Parathyroid adenoma (tissue), 2 donors: ENCODE measurements at regions not wholly inside any gene's neighbourhood (a gene's known extent, or its start where the extent isn't known, plus 50 kb on each side); places are given as distances from the start of the nearest gene placed in this dataset.

Experiments
- H2AFZ ChIP-seq: fragments of 300-600 bp; sonication (generic); one replicate; pipeline ENCODE4 v1.7.0; 2017; ENCODE audit warnings: antibody characterized with exemption, mild to moderate bottlenecking
- H3K27ac ChIP-seq: fragments of 300-600 bp; sonication (generic); one replicate; pipeline ENCODE4 v1.7.0; 2017
- H3K27me3 ChIP-seq: fragments of 300-600 bp; sonication (generic); one replicate; pipeline ENCODE4 v1.7.0; 2017; ENCODE audit warnings: low read length; ENCODE audit not compliant: control insufficient read depth, insufficient read depth
- H3K36me3 ChIP-seq: fragments of 300-600 bp; sonication (generic); one replicate; pipeline ENCODE4 v1.7.0; 2017; ENCODE audit warnings: low read length; ENCODE audit not compliant: control insufficient read depth, insufficient read depth
- H3K4me1 ChIP-seq: fragments of 300-600 bp; sonication (generic); one replicate; pipeline ENCODE4 v1.7.0; 2017; ENCODE audit warnings: control low read depth
- H3K4me2 ChIP-seq: fragments of 300-600 bp; sonication (generic); one replicate; pipeline ENCODE4 v1.7.0; 2017; ENCODE audit warnings: low read length
- H3K4me3 ChIP-seq: fragments of 300-600 bp; sonication (generic); one replicate; pipeline ENCODE4 v1.7.0; 2017; ENCODE audit warnings: low read depth, low read length
- H3K79me2 ChIP-seq: fragments of 300-600 bp; sonication (generic); one replicate; pipeline ENCODE4 v1.7.0; 2017; ENCODE audit warnings: control low read depth
- H3K9ac ChIP-seq: fragments of 300-600 bp; sonication (generic); one replicate; pipeline ENCODE4 v1.7.0; 2017; ENCODE audit warnings: mild to moderate bottlenecking
- H3K9me3 ChIP-seq: fragments of 300-600 bp; sonication (generic); one replicate; pipeline ENCODE4 v1.7.0; 2017; ENCODE audit warnings: low read length; ENCODE audit not compliant: control insufficient read depth
- CTCF ChIP-seq: fragments of 300-600 bp; sonication (generic); IDR thresholded peaks from one replicate; pipeline ENCODE4 v1.7.0; 2017; ENCODE audit warnings: antibody characterized with exemption, mild to moderate bottlenecking
- donor health status: primary hyperparathyroidism.

- H3K9me3 ChIP-seq = no peaks in the 10 kb centered on the region
- H3K9ac ChIP-seq = no peak overlapping the region
- H3K4me3 ChIP-seq = no peak overlapping the region
- no peak for TF ChIP-seq CTCF
- no peaks in the 10 kb centered on the region for H3K4me1 ChIP-seq
- H3K27ac ChIP-seq = no peak overlapping the region
- H3K27me3 ChIP-seq = no peaks in the 10 kb centered on the region
- no peak overlapping the region for H2AFZ ChIP-seq
- H3K4me2 ChIP-seq = no peak overlapping the region
- no peaks in the 10 kb centered on the region for H3K36me3 ChIP-seq
- H3K79me2 ChIP-seq = no peaks in the 10 kb centered on the region
Observed at GRCh38 chr14:41016213-41016612, 590.5 kb upstream of the LRFN5 start.

GRCh38 chr14:41000350-41000749 lies 606.3 kb upstream of the LRFN5 start:
- TF ChIP-seq CTCF = no peak
- Histone ChIP-seq H3K4me3 (no peak overlapping the region), H3K9me3 (no peaks in the 10 kb centered on the region), H3K4me2 (no peak overlapping the region), H3K79me2 (no peaks in the 10 kb centered on the region), H3K36me3 (no peaks in the 10 kb centered on the region), H2AFZ (no peak overlapping the region), H3K4me1 (no peaks in the 10 kb centered on the region), H3K9ac (no peak overlapping the region), H3K27ac (no peak overlapping the region), H3K27me3 (no peaks in the 10 kb centered on the region)

- H3K4me1 ChIP-seq = no peaks in the 10 kb centered on the region
- TF ChIP-seq CTCF = no peak
- H3K27ac ChIP-seq = no peak overlapping the region
- H3K36me3 ChIP-seq = no peaks in the 10 kb centered on the region
- H2AFZ ChIP-seq = no peak overlapping the region
- H3K9me3 ChIP-seq = no peaks in the 10 kb centered on the region
- H3K27me3 ChIP-seq = no peaks in the 10 kb centered on the region
- H3K4me2 ChIP-seq = no peak overlapping the region
- H3K4me3 ChIP-seq = no peak overlapping the region
- H3K9ac ChIP-seq = no peak overlapping the region
- no peaks in the 10 kb centered on the region for H3K79me2 ChIP-seq
Observed at GRCh38 chr14:40989260-40989659, 617.4 kb upstream of the LRFN5 start.

- H2AFZ ChIP-seq = no peak overlapping the region
- no peaks in the 10 kb centered on the region for H3K27me3 ChIP-seq
- H3K4me1 ChIP-seq = no peaks in the 10 kb centered on the region
- no peak overlapping the region for H3K27ac ChIP-seq
- TF ChIP-seq CTCF = no peak
- no peak overlapping the region for H3K4me3 ChIP-seq
- H3K4me2 ChIP-seq = no peak overlapping the region
- H3K36me3 ChIP-seq = no peaks in the 10 kb centered on the region
- H3K79me2 ChIP-seq = no peaks in the 10 kb centered on the region
- no peaks in the 10 kb centered on the region for H3K9me3 ChIP-seq
- no peak overlapping the region for H3K9ac ChIP-seq
Observed at GRCh38 chr14:40987481-40987880, 619.2 kb upstream of the LRFN5 start.

- no peak overlapping the region for H3K4me3 ChIP-seq
- H3K27ac ChIP-seq = no peak overlapping the region
- no peak overlapping the region for H2AFZ ChIP-seq
- no peak overlapping the region for H3K9ac ChIP-seq
- H3K9me3 ChIP-seq = no peaks in the 10 kb centered on the region
- no peaks in the 10 kb centered on the region for H3K27me3 ChIP-seq
- TF ChIP-seq CTCF = no peak
- H3K4me2 ChIP-seq = no peak overlapping the region
- H3K79me2 ChIP-seq = no peaks in the 10 kb centered on the region
- no peaks in the 10 kb centered on the region for H3K36me3 ChIP-seq
- no peaks in the 10 kb centered on the region for H3K4me1 ChIP-seq
Observed at GRCh38 chr14:40986655-40987054, 620.0 kb upstream of the LRFN5 start.
